ENCODE measurements at regions not wholly inside any gene's neighbourhood (a gene's known extent, or its start where the extent isn't known, plus 50 kb on each side); places are given as distances from the start of the nearest gene placed in this dataset.
A peak's percentile ranks its signal among the peaks of the same experiment; 100 is the strongest.

GRCh38 chrX:45852884-45853283, 652.2 kb upstream of the DIPK2B start:
- peak; percentile 47 for DNase-seq

GRCh38 chrX:45851434-45851991, 650.8 kb upstream of the DIPK2B start:
- peak; percentile 20 for DNase-seq

GRCh38 chrX:45850775-45851433, 650.2 kb upstream of the DIPK2B start:
- no peak for DNase-seq

GRCh38 chrX:45850197-45850774, 649.6 kb upstream of the DIPK2B start:
- peak; percentile 7 for DNase-seq

GRCh38 chrX:45849261-45849862, 648.7 kb upstream of the DIPK2B start:
- peak; percentile 61 for DNase-seq

GRCh38 chrX:45847961-45848360, 647.3 kb upstream of the DIPK2B start:
- DNase-seq: no peak

- no peak for DNase-seq
Measured at GRCh38 chrX:45846328-45846727, 645.7 kb upstream of the DIPK2B start.

GRCh38 chrX:45845142-45845541, 644.5 kb upstream of the DIPK2B start:
- no peak for DNase-seq

- DNase-seq: no peak
Measured at GRCh38 chrX:45843518-45843917, 642.8 kb upstream of the DIPK2B start.

GRCh38 chrX:45842926-45843315, 642.2 kb upstream of the DIPK2B start:
- DNase-seq: no peak

- no peak for DNase-seq
Measured at GRCh38 chrX:45842207-45842925, 641.7 kb upstream of the DIPK2B start.

- DNase-seq: no peak
Measured at GRCh38 chrX:45840411-45840950, 639.8 kb upstream of the DIPK2B start.

- DNase-seq: no peak
Measured at GRCh38 chrX:45830343-45830742, 629.7 kb upstream of the DIPK2B start.

GRCh38 chrX:45824471-45824870, 623.8 kb upstream of the DIPK2B start:
- DNase-seq: peak; percentile 87

- DNase-seq: no peak
Measured at GRCh38 chrX:45823536-45823935, 622.9 kb upstream of the DIPK2B start.

- DNase-seq: no peak
Measured at GRCh38 chrX:45822124-45822523, 621.4 kb upstream of the DIPK2B start.

GRCh38 chrX:45818913-45819312, 618.2 kb upstream of the DIPK2B start:
- no peak for DNase-seq

- DNase-seq: no peak
Measured at GRCh38 chrX:45815441-45815840, 614.8 kb upstream of the DIPK2B start.

- no peak for DNase-seq
Measured at GRCh38 chrX:45811326-45811725, 610.6 kb upstream of the DIPK2B start.

- peak; percentile 25 for DNase-seq
Measured at GRCh38 chrX:45807572-45808425, 607.1 kb upstream of the DIPK2B start.

- DNase-seq: peak; percentile 31
Measured at GRCh38 chrX:45806410-45807121, 605.9 kb upstream of the DIPK2B start.

GRCh38 chrX:45804276-45804675, 603.6 kb upstream of the DIPK2B start:
- no peak for DNase-seq

All from kidney glomerular epithelial cell (primary cell).